Activated T-cell treated with anti-CD3 and anti-CD28 coated beads, Interleukin-2, amount 50 U/mL, for 1 hour (primary cell): ENCODE measurements at regions not wholly inside any gene's neighbourhood (a gene's known extent, or its start where the extent isn't known, plus 50 kb on each side); places are given as distances from the start of the nearest gene placed in this dataset.

Source experiments
- DNase-seq: peaks from one replicate; pipeline ENCODE4 v3.0.0-alpha.2; 2020

DNA sequence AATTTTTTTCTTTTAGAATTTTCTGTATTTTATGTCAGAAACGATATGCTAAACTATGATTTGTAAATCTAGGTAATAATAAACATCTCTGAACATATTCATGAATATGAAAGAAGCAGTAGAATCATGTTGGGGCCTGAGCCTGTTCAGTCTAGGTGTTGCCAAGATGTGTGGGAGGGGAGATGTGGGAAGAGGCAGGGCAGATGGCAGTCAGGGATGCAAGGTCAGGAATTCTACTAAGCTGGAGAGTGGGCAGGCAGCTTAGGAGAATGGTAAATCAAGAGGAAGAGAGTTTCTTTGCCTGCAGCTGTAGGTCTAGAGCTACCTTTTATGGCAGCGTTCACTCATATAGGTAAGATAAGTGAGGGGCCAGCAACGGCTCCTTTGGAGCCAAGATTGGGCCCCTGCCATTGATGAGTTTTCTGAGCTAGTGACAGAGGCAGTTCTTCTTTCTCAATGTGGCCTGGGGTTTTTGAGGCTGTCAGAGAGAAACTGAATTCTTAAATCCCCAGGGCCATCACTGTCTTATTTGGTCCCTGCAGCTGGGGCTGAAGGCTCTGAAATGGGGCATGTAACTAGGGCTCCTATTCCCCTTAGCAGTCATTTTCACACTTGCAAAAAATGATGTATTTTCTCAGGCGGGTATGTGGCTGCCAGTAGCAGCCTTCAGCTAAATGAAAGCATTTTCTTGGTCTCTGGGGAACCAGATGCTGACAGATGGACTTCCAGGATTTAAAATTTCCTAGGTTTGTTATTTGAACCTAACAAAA lies 232.8 kb downstream of the PIK3C3 start:
- DNase-seq = no peak

DNA sequence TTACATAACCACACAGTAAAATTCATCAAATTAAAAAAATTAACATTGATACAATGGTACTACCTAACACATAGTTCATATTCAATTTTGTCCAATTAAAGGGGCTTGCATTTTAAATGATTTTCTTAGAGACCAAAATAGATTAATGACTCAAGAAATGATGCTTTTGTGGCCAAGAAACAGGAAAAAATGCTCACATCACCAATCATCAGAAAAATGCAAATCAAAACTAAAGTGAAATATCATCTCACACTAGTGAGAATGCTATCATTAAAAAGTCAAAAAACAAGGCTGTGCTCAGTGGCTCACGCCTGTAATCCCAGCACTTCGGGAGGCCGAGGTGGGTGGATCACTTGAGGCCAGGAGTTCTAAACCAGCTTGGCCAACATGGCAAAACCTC lies 235.6 kb downstream of the PIK3C3 start:
- DNase-seq = no peak

DNA sequence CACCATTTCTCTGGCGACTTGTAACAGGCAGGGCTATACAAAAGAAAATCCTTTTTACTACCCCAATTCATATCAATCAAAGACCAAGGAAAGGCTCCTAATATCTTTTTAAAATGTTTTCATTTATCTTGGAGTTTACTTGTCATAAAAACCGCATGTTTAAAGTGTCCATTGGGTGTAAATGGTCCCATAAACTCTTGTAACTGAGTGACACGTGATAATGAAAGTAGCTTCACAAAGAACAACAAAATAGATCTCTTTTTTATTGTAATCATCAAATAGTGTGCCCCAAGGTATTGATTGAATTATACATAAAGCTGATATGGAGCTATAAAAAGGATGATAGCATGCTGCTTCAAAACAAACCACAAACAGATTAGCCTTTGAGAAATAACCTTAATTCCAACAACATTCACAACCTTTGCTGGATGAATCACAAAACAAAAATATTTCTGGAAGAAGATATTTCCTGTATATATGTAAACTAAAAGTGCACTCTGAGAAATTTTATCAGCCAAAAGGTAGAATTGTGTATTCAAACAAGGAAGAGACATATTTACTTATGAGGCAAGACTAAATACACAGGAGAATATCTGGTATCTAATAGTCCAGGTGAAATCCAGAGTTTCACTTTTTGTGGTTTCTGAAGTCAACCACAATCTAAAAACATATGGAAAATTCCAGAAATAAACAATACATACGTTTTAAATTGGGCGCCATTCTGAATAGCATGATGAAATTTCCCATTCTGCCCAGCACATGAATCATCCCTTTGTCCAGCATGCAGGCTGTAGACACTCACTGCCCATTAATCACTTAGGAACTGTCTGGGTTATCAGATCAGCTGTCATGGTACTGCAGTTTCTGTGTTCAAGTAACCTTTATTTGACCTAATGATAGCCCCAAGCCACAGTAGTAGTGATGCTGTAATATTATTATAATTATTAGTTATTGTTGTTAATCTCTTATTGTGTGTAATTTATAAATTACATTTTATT lies 237.5 kb downstream of the PIK3C3 start:
- DNase-seq = no peak

DNA sequence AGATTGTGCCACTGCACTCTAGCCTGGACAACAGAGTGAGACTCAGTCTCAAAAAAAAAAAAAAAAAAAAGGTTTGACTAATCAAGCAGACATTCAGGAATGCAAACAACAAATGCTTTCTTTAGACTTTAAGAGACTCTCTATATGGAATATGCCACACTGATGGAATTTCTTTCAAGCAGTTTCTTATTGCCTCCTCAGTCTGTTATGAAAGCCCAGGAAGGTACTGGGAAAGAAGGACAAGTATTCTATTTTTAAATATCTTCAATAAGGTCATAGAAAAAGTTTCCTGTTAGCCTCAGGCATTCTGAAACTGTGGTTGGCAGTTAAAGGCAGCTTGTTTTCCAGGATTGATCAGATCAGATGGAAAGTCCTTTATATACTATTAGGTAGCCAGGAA lies 241.6 kb downstream of the PIK3C3 start:
- no peak for DNase-seq

DNA sequence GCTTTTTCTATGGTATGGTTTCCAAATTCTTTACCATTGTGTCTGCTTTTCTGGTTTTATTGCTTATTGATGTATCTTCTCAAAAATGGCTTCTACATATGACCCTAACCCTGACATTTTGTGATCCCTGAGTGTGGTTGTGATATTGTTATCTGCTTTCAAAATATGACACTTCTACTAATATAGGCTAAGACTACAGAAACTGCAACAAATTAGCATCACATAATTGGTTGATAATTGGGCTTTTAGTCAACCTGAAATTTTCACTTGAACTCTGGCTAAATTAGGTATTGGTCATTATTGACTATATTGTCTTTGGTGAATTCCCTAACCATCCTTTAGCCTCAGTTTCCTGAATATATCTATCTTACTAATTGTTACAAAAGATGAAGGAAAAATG lies 246.1 kb downstream of the PIK3C3 start:
- no peak for DNase-seq

DNA sequence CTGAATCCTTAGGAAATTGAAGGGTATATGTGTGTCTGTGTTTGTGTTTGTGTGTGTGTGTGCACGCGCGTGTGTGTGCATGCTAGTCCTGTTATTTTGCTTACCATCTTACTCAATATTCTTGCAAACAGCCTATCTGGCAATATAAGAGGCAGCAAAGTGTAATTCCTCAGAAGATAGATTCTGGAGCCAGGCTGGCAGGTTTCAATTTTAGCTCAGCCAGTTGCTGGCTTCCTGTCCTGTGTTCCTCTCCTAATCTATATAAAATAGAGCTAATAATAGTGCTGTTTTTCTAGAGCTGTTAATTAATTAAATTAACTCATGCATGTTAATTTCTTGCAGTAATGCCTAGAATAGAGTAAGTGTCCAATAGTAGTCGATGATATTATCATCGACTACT lies 256.2 kb downstream of the PIK3C3 start:
- no peak for DNase-seq

DNA sequence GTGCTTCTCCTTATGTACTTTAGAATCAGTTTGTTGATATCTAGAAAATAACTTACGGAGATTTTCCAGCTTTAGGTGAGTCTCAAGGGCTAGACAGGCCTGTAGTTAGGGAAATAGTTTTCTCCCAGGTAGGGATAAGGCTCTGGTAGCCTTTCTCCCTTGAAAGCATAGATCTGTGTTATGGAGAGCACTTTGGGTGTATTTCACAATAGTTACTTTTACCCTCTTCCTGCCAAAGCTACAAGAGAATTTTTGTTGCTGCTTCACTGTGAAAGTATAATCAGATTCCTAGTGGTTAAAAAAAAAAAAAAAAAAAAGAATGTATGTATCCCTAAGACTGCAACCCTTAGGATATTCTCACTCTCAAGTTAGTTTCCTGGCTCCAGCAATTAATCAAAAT lies 267.5 kb downstream of the PIK3C3 start:
- no peak for DNase-seq

DNA sequence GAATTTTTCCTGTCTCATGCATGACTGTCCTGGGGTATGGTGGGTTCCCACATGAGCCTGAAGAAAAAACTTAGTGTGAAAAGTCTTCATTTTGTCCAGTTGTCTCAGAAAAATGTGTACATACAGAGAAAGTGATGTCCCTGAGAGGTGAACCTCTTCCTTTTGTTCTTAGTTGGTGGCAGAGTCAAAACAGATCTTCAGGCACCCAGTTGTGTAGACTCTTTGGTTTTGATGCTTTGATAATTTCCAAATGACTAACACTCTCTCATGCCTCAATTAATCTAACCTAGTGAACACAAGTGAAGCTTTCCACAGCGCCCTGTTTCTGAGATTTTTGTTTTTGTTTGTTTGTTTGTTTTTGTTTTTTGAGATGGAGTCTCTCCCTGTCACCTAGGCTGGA lies 273.5 kb downstream of the PIK3C3 start:
- no peak for DNase-seq

DNA sequence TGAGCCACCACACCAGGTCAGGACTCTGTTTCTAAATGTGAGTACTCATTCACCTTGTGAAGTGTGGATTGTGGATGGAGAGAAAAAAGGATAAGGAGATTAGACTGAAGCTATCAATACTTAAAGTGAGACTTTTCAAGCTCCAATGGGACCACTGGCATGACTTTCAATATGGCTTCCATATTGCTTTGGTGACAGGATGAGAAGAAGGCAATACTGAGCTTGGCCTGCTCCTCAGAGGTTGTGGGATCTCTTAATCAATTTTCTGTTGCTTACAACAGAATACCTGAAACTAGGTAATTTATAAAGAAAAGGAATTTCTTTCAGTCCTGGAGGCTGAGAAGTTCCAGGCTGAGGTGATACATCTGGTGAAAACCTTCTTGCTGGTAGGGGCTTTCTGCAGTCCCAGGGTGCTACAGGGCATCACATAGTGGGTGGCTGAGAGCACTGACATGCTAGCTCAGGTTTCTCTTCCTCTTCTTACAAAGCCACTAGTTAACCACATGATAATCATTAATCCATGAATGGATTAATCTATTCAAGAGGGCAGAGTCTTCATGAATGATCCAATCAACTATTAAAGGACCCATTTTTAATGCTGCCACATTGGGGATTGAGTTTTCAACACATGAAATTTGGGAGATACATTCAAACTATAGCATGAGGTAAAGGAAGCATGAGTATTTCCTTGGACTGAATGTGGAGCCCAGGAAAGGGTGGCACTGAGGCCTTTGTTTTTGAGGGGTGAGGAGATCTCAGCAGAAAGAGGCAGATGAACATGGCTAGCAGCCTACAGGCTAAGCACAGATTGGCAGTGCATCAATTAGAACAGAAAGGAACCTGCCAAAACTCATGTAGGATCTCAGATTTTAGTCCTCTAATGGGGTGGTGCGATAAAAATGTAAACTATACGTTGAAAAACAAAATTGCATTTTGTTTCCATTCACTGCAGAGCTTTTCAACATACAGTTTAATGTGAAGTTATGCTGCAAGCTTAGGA lies 274.5 kb downstream of the PIK3C3 start:
- no peak for DNase-seq

DNA sequence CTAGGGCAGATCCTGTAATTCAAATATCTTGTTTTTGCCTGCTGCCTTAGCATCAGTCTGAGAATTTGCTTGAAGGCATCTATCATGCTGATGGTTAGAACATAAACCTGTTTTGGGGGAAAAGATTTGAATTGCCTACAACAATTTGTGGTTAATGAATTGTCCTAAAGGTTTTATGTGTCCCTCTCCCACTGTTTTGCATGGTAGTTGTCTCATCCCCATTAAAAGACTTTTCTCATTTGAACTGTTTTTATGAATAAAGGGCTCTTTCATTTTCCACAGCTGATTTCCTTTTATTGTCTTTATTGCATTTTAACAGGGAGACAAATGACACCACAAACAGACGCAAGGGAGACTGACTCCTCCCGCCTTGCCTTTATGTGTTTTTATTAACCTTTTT lies 275.6 kb downstream of the PIK3C3 start:
- DNase-seq = no peak

DNA sequence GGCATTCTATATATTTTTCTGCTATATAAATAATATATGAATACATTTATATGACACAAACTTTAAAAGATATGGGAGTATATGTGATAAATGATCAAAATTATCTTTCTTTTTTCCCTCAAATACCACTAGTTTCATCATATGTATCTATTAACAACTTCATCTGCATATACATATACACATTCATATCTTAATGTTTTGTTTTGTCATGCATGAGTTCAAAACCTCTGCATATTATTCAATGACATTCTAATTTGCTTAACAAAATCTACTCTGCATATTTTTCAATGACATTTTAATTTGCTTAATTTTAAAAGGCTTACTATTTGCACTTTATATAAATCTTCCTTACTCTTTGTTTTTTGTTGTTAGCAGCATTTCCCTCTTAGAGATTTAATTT lies 276.2 kb downstream of the PIK3C3 start:
- DNase-seq = no peak

DNA sequence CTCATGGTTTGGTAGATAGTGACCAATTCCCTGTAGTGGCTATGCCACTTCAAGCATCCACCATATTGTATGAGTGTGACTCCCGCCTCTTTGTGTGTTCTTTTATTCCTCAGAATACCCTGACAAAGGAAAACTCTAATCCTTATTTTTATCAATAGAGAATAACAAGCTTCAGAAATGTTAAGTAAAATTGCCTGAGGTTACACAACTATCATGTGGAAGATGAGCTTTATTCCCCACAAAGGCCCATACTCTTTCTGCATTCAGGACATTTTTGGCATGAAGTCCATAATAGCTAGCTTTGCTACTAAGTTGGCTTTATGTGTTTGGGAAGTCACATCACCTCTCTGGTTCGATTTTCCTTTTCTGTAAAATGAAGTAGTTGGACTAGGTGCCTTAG lies 276.8 kb downstream of the PIK3C3 start:
- DNase-seq = no peak

DNA sequence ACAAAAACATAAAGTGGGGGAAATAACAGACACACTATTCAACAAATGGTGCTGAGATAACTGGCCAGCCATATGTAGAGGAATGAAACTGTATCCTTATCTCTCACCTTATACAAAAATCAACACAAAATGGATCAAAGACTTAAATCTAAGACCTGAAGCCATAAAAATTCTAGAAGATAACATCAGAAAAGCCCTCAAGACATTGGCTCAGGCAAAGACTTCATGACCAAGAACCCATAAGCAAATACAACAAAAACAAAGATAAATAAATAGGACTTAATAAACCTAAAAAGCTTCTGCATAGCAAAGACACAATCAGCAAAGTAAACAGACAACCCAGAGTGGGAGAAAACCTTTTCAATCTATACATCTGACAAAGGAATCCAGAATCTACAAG lies 278.9 kb downstream of the PIK3C3 start:
- DNase-seq = no peak

DNA sequence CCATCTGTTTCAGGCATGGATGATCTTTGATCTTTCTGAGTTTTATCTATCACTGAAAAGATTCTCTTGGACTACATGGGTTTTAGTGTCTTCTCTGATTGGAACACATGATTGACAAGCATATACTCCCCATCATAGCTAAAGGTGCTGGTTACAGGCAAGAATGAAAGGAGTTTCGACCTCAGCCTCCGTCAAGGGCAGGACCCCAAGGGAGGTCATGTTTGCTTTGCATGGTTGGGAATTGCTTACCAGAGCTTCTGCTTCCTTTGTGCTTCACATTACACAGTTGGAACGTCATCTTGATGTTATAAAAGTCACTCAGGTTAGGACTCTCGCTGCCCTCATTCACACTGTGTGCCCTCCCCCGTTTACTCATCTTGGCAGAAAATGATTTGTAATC lies 287.7 kb downstream of the PIK3C3 start:
- no peak for DNase-seq

DNA sequence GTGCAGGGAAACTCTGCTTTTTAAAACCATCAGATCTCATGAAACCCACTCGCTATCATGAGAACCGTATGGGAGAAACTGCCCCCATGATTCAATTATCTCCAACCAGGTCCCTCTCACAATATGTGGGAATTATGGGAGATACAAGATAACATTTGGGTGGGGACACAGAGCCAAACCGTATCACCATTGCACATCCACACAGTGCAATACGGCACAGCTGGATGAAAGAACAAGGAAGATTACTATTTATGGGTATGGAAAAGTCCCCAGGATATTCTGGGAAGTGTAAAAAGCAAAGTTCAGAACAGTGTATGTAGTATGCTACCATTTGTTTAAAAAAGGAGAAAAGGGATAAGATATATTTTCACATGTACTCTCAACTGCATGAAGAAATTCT lies 290.1 kb downstream of the PIK3C3 start:
- DNase-seq = no peak

DNA sequence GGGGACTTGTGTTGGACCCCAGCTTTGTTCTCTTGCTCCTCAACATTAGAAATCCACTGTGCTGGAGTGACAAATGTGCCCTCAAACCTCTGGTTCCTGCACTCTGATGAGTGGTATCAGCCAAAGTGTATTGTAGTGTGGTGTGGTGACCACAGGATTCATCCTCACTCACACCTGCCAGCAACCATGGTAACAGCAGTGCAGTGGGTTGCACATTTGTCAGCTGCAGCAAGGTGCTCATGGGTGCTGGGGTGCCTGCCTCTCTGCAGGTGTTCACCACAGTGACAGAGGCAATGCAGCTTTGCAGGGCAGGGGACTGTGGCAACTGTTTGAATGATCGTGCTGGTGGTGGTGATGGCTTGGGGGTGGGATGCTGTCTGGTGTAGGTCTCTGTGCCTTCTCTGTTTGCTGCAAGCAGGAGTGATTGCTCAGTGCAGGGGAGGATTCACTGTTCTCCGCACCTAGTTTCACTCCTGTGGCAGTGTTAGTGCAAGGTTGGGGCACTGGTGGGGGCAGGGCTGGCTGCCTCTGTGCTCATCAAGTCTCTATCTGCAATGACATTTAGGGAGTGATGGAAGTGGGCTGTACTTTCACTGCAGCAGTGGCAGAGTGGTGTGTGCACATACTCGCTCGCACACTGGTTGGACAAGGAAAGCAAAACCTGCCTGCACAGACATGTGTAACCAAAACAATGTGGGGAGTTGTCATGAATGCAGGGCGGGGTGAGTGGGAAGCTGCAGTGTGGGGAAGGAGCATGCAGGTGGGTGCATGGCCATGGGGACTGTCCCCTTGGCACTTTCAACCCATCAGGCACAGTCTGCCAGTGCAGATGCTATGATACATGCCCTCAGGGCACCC lies 301.1 kb downstream of the PIK3C3 start:
- DNase-seq = no peak

DNA sequence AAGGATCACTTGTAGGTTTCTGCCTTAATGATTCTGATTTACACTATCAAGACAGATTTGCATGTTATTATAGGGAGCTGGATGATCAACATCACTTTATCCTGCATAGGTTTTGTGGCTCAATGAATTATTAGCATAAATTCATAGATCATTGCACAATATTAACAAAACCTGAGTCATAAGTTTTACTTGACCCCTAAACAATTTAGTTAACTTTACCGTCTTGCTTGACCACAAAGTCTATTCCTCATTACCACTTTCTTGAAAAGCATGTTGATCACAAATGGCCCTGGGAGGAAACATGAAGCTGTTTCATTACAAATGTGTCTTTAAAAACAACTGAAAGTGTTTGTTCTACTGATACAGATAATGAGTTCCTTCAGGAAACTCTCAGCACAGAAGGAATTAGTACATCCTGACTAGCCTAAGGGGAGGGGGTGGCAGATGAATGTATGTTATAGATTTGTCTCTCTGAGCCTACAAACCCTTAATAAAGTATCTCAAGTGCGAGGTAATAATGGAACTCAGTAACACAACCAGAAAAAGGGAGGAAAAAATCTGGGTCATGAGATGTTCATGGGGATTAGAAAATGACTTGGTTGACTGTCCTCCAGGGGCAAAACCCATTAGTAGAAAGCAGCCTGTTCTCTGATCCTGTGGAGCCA lies 303.4 kb downstream of the PIK3C3 start:
- no peak for DNase-seq

DNA sequence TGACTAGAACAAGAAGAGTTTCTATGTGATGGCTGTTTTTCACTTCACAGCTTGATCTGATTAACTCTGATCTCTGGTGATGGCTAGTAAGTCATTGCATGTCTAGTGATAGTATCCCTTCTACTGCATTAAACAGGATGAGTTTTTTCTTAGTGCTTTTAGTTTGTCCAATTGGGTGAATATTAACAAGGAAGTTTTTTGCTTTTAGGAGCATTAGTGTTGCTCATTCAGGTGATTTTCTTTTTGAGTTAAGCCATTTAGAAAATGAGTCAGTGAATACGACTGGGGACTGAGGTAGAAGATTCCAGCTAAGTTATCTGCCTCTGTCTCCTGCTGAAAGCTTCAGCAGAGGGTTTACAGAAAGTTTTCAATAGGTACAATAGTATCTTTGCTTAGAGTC lies 306.7 kb downstream of the PIK3C3 start:
- DNase-seq = no peak

DNA sequence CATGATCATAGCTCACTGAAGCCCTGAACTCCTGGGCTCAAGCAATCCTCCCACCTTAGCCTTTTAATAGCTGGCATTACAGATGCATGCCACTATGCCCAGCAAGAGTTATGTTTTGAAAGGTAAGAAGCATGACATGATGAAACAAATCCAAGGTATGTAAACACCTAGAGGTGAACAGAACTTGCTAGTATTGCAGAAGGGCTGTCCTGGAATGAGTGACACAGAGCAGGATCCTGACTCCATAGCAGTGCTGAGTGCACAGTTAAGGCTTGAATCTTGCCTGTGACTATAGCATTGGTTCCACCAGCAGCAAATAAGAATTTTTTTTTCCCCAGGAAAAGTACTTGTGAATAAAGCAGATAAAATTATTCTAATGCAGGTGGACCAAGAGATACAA lies 309.5 kb downstream of the PIK3C3 start:
- no peak for DNase-seq

DNA sequence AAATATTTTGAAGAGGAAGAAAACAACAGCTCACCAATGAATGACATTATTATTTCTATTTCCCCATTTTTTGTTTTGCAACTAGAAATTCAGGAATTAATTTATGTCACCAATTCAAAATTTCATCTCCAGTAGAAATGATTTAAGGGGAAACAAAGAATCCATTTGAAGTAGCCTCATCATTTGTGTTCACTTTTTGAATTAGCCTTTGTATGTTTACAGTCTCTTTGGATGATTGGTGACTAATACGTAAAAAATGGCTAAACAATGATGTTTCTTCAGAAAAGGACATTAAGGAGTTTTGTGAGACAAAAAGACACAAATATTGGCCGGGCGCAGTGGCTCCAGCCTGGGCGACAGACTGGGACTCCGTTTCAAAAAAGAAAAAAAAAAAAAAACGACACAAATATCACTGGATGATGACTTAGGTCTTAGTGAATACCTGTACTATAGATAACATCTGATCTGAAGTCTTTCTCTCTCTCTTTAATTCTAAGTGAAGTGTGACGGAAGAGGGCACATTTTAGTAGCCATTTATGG lies 313.2 kb downstream of the PIK3C3 start:
- DNase-seq = no peak

DNA sequence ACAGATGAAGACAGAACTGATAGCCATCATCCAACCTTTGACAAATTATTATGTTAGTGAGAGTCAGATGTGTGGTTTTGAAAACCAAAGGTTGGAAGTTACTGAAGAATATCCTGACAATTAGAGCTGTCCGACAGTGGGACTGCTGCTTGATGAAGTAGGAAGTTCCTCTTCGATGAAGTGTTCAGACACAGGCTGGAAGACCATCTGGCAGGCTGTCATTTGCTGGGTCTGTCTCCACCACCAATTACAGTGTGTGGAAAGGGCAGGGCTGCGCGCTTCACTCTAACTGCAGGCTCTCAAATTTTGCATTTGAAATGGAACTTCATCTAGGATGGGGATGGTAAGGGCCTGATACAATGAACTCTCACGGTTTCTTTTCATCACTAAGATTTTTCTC lies 313.8 kb downstream of the PIK3C3 start:
- no peak for DNase-seq
